ENCODE measurements at regions not wholly inside any gene's neighbourhood (a gene's known extent, or its start where the extent isn't known, plus 50 kb on each side); places are given as distances from the start of the nearest gene placed in this dataset.

DNA sequence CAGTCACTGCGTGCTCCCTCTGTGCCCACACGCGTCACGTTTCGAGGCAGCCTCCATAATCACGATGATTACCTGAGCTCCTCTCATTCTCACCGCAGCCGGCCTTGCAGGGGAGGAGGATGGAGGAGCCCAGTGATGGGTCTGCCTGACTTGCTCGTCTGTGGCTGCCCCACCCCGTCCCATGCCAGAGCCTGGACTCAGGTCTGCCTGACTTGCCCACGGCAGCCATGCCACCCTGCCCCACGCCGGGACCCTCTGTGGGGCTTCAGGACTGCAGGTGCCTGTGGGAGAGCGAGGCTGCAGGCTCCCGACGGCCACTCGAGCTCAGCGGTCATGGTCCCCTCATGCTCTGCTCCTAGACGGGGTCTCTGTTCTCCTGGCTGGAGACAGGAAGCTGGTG lies 1025.1 kb downstream of the BRD1 start:
- DNase-seq = no peak

DNA sequence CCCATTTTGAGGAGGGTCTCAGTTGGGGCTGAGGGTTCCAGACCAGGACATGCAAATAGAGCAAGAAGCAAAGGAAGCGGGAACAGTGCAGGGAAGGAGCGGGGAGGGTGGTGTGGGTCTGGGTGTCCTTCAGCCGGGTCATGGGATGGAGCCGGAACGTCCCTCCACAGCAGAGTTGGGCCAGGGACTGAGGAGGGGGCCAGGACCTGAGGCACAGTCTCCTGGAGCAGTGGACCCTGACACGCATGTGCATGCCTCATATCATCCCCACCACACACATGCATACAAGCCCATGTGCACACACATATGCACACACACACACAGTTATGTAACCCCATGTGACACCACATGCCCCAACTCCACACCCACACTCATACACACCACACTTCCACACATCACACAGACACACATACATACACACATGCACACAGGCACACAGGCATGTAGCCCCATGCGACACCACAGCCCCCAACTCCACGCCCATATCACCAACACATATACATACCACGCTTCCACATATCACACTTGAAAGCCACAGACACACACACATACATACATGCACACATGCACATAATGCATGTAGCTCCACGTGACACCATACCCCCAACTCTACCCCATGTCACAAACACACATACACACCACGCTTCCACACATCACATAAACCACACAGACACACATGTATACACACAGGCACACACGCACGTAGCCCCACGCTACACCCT lies 1026.6 kb downstream of the BRD1 start:
- DNase-seq = no peak

- DNase-seq = no peak
Observed at GRCh38 chr22:48800036-48800885, 1027.4 kb downstream of the BRD1 start.

GRCh38 chr22:48799227-48799970 lies 1028.3 kb downstream of the BRD1 start:
- no peak for DNase-seq

- DNase-seq = no peak
Observed at GRCh38 chr22:48798281-48799226, 1029.1 kb downstream of the BRD1 start.

DNA sequence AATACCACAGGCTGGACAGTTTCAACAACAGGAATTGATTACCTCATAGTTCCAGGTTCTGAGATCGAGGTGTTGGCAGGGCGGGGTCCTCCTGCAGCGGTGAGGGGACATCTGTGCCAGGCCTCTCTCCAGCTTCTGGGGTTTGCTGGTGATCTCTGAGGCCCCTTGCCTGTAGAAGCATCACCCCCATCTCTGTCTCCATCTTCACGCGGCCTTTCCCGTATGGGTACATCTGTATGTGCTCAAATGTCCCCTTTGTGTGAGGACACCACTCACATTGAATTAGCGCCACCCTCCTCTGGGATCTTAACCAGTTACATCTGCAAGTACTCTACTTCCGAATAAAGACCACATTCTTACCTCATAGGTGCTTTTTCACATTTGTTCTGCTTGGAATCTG lies 1029.9 kb downstream of the BRD1 start:
- DNase-seq = no peak

DNA sequence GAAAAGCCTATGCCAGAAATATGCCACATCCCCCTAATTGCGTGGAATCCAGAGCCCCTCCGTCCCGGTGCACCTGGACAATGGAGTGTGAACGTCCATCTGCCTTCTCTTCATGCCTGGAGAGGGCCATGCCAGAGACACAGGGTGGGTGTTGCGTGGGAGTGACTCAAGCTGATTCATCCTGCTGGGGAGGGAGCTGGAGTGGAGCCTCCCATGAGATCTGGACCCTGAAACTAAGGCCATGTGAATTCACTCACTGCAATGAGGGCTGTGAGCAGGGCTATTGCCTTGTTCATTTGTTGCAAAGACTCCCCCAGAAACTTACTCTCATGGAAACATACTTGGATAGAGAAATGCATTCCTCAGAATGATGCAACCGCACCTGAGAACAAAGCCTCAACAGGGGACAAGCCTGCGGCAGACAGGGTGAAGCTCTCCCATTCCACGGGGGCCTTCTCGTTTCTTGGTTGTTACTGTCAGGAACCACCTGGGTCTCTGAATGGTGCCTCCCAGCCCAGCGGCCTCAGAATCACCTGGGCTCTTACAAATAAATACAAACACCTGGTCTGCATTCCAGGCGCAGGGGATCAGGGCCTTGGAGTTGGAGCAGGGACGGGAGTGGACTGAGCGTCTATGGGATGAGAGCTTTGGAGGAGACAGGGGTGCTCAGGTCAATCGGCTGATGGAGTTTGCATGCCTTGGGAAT lies 1031.2 kb downstream of the BRD1 start:
- DNase-seq = no peak

DNA sequence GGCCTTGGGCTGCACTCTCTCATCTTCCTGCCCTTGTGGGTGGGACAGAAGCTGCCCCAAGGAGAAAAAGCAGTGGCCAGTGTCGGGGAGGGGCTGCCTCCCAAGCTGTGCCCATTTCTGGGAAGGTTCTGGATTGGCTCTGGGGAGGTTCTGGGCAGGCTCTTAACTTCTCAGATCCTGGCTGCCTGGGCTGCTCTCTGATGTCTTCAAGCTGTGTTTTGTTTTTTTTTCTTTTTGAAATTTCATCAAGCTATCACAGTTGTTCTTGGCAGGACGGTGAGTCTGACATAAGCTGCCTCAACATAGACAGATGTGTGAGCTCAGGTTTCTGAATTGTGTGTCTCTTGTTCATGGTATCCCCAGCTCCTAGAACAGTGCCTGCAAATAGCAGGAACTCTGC lies 1032.0 kb downstream of the BRD1 start:
- no peak for DNase-seq

GRCh38 chr22:48794906-48795305 lies 1032.8 kb downstream of the BRD1 start:
- no peak for DNase-seq

GRCh38 chr22:48793949-48794348 lies 1033.7 kb downstream of the BRD1 start:
- DNase-seq = no peak

DNA sequence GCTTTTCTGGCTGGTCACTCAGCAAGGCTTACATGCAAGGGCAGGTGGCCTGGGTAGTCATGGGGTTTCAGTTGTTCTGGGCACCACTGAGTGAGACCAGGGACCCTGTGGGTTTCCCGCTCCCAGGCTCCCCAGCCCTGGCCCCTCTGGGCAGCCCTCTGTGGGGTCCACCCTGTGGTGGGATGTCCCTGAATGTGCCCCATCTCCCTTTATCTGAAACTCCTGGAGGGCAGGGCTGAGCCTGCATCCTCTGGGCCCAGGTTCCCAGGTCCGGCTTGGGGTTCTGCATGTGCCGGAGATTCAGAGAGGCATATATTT lies 1041.0 kb downstream of the BRD1 start:
- no peak for DNase-seq

GRCh38 chr22:48785792-48786678 lies 1041.6 kb downstream of the BRD1 start:
- no peak for DNase-seq

- no peak for DNase-seq
Observed at GRCh38 chr22:48784701-48785503, 1042.8 kb downstream of the BRD1 start.

DNA sequence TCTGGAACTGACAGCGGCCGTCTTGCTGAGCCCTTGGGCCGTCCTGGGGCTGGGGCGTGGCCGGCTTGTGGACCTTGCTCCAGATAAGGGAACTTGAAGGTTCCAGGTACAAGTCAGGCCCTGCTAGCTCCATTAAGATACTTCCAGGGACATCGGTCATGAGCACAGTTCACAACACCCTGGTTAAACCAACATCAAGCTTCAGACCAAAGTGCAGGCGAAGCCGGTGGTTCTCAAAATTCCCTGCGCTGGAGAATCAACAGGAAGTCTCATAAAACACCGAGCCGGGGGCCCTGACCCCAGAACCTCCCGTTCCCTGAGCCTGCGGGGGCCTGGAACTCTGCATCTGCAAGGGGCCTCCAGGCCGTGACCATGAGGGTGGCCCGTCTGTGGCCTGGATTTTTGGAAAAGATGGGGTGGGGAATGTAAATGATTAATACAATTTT lies 1043.8 kb downstream of the BRD1 start:
- DNase-seq = no peak

DNA sequence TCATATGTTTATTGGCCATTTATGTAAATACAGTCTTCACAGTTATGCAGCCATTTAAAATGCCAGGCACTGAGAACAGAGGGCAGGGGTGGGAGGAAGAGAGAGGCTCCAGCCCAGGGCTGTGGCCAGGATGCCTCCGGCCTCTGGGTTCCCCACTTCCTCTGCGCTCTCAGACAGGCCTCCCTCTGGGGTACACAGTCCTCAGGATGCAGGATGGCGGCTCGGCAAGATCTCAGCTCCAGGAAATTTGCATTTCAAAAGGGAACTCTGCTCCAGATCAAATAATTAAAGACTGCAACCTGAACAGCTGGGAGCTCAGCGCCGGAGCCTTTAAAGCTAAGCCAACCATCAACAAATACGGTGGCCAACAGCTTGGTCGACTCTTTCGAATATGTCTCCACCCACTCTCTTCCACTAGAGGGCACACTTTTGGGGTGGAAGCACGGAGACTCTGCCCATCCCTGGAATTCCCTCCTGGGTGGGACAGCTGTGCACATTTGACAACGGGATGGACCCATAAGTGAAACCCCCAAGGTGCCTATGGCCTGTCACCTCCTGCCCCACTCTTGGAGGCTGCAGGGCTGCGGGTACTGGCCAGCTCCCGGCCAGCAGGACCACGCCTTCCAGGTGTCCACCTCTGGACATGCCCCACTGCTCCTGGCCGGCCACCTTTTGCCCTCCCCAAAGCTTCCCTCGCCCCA lies 1044.7 kb downstream of the BRD1 start:
- no peak for DNase-seq

- no peak for DNase-seq
Observed at GRCh38 chr22:48782326-48782725, 1045.3 kb downstream of the BRD1 start.

- DNase-seq = no peak
Observed at GRCh38 chr22:48781868-48782267, 1045.8 kb downstream of the BRD1 start.

DNA sequence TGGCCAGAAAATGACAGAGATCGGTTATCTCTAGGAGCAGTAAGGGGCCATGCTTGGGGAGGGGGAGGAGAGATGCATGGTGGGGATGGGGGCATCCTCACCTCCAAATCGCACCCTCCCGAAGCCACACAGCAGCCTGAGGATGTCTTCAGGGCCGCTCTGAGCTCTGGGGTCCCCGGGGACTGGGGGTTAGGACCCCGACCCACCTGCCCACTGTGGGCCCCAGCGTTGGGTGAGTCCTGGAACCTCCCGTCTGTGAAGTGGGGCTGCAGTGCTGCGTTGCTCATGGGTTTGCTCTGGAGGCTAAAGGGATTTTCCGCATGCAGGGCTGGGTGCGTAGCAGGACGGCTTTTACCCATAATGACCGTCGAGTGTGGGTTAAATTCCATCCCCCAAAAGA lies 1046.3 kb downstream of the BRD1 start:
- DNase-seq = no peak

DNA sequence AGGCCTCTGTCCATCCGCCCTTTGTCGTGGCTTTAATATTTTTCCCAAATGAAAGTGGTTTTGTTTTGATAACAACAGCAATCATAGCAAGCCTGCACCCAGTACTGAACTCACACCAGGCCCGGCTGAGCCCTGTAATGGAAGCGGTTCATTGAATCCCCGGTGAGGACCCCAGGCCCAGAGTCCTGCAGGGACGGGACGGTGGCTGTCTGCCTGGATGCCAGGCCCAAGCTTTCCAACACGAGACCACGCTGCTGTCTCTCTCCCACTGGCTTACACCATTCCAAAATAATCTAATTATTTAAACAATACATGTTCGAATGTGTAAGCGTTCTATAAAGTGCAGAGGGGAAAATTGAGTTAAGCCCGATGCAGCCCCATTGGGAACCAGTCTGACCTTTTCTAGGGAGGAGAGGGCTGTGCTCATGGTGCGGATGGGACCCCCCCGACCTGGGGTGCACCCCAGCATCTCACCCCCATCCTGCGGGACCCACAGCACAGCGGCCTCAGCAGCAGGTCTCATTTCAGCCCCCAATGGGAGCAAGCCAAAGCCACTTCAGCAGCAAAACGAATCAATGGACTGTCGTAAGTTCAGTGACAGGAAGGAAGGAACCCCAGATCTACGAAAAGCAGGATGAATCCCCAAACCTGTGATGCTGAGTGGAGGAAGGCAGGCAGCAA lies 1046.9 kb downstream of the BRD1 start:
- no peak for DNase-seq
